Tibial artery (tissue), 4 donors: ENCODE measurements at regions not wholly inside any gene's neighbourhood (a gene's known extent, or its start where the extent isn't known, plus 50 kb on each side); places are given as distances from the start of the nearest gene placed in this dataset.
"Not testable (repeated sequence)": the region's sequence is repeated elsewhere in the genome, so short reads cannot be mapped to it uniquely, and the experiment has no call there.

Experiments
- DNase-seq, 2 donors: peaks; one replicate each; pipeline ENCODE4 v3.0.0-alpha.2; 2019
- H3K27ac ChIP-seq, 2 donors: fragments of 200-600 bp; sonication (generic) in 1 of 2; 1 replicate in 1 of 2; 2 replicates in 1 of 2; pipeline ENCODE4 v1.5.1; 2018 to 2019; ENCODE audit warnings: mild to moderate bottlenecking in 1 of 2
- H3K27me3 ChIP-seq, 2 donors: fragments of 200-600 bp; sonication (generic) in 1 of 2; one replicate each; pipeline versions ENCODE4 v1.5.1 to v1.6.0; 2016 to 2019
- H3K36me3 ChIP-seq, 3 donors: fragments of 200-600 bp; sonication (generic) in 2 of 3; one replicate each; pipeline ENCODE4 v1.5.1; 2016 to 2019; ENCODE audit warnings: mild to moderate bottlenecking in 2 of 3
- H3K4me1 ChIP-seq, 4 donors: fragments of 200-600 bp; sonication (generic) in 2 of 4; 1 replicate in 3 of 4; 2 replicates in 1 of 4; pipeline ENCODE4 v1.5.1; 2016 to 2019
- H3K4me3 ChIP-seq, 2 donors: fragments of 200-600 bp; sonication (generic) in 1 of 2; 1 replicate in 1 of 2; 2 replicates in 1 of 2; pipeline ENCODE4 v1.5.1; 2018 to 2019; ENCODE audit warnings: mild to moderate bottlenecking in 2 of 2
- H3K9me3 ChIP-seq, 3 donors: fragments of 200-600 bp; sonication (generic) in 1 of 3; one replicate each; pipeline ENCODE4 v1.5.1; 2016 to 2019
- CTCF ChIP-seq, 2 experiments: fragments of 200-600 bp in 1 of 2; fragments of 450-650 bp in 1 of 2; IDR thresholded peaks; one replicate each; pipeline ENCODE4 v1.5.1; 2017 to 2019; ENCODE audit warnings: antibody characterized with exemption in 2 of 2, mild to moderate bottlenecking in 1 of 2, moderate library complexity in 1 of 2
- intact Hi-C: fragments of 100-400 bp; cut with DNase I; formaldehyde crosslinking; loops from one replicate; pipeline ENCODE4 v1.15.0; 2023; ENCODE audit warnings: low total_unique reads

GRCh38 chr3:144852999-144853398 is 881.4 kb downstream of the DIPK2A start:
- intact Hi-C loops = no loop called here
- DNase-seq = no peak
- Histone ChIP-seq H3K27ac (no peak overlapping the region), H3K4me1 (no peaks in the 10 kb centered on the region), H3K4me3 (no peak overlapping the region), H3K36me3 (no peaks in the 10 kb centered on the region), H3K27me3 (no peaks in the 10 kb centered on the region), H3K9me3 (no peaks in the 10 kb centered on the region)
- no peak for TF ChIP-seq CTCF (IDR thresholded peaks at IDR 0.05)

DNA sequence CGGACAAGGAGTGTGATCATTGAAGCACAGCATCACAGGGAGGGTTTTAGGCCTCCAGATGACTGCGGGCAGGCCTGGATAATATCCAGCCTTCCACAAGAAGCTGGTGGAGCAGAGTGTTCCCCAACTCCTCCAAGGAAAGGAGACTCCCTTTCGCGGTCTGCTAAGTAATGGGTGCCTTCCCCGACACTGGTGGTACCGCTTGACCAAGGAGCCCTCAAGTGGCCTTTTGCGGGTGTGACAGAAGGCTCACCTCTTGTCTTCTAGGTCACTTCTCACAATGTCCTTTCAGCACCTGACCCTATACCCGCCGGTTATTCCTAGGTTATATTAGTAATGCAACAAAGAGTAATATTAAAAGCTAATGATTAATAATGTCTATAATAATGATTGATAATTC is 882.4 kb downstream of the DIPK2A start:
- intact Hi-C loops, H3K4me1 ChIP-seq, H3K4me3 ChIP-seq, H3K9me3 ChIP-seq, H3K36me3 ChIP-seq, DNase-seq, H3K27ac ChIP-seq, H3K27me3 ChIP-seq: not testable (repeated sequence)

- no peak overlapping the region for H3K4me3 ChIP-seq
- intact Hi-C loops = no loop called here
- DNase-seq = no peak
- no peaks in the 10 kb centered on the region for H3K36me3 ChIP-seq
- H3K9me3 ChIP-seq = no peaks in the 10 kb centered on the region
- H3K27ac ChIP-seq = no peak overlapping the region
- H3K27me3 ChIP-seq = no peaks in the 10 kb centered on the region
- no peaks in the 10 kb centered on the region for H3K4me1 ChIP-seq
- no peak for TF ChIP-seq CTCF (IDR thresholded peaks at IDR 0.05)
Observed at GRCh38 chr3:144859161-144859560, 887.5 kb downstream of the DIPK2A start.

DNA sequence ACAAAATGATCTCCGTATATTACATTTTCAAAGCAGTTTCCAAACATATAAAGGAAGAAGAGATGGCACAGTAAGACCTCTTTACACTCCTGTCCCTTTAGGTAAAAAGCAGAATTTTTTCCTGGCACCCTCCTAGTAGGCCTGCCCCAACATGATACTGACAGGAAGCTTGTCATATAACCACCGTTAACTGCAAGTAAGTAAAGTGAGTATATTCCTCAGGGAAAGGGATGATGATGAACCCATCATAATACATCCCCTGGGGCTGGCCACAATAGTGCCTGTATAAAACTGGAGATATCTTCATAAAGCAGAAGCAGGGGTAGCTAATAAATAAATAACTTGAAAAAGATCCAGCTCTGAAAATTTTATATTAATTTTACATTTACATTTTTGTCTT is 893.0 kb downstream of the DIPK2A start:
- intact Hi-C loops = no loop called here
- H3K27ac ChIP-seq = no peak overlapping the region
- DNase-seq = no peak
- peaks cover 0 to 10% (median 0%) of the 10 kb centered on the region in 4 donors for H3K4me1 ChIP-seq
- H3K4me3 ChIP-seq = no peak overlapping the region
- no peaks in the 10 kb centered on the region for H3K9me3 ChIP-seq
- H3K36me3 ChIP-seq = no peaks in the 10 kb centered on the region
- no peak for TF ChIP-seq CTCF (IDR thresholded peaks at IDR 0.05)
- no peaks in the 10 kb centered on the region for H3K27me3 ChIP-seq

DNA sequence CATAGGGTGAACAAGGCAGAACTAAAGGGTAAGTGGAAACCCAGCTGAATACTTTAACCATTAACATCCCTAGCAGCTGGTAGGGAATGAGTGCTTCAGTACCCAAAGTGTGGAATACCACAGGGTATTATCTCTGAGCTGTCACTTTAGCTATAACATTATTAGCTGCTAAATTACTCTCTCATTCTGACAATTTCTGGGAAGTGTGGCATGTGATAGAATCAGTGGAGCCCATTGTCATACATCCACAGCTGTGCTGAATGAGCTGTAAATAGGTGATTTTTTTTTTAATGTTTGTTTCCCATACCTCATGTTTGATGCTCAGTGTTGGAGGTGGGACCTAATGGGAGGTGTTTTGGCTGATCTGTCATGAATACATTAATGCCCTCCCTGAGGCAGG is 894.3 kb downstream of the DIPK2A start:
- Histone ChIP-seq H3K4me1 (peaks cover 0 to 10% (median 0%) of the 10 kb centered on the region in 4 donors), H3K36me3 (no peaks in the 10 kb centered on the region), H3K27ac (no peak overlapping the region), H3K9me3 (no peaks in the 10 kb centered on the region), H3K4me3 (no peak overlapping the region), H3K27me3 (no peaks in the 10 kb centered on the region)
- DNase-seq = no peak
- TF ChIP-seq CTCF (IDR thresholded peaks at IDR 0.05) = no peak
- intact Hi-C loops = no loop called here

DNA sequence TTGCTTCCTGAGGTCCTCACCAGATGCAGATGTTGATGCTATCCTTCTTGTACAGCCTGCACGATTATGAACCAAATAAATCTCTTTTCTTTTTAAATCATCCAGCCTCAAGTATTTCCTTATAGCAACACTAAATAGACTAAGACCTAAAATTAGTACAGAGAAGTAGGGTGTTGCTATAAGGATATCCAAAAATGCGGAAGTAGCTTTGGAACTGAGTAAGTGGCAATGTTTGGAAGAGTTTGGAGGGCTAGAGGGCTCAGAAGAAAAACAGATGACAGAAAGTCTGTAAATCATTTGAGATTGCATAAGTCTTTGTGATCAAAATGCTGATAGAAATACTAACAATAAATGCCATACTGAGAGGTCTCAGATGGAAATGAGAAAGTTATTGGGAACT is 894.9 kb downstream of the DIPK2A start:
- DNase-seq = no peak
- H3K27me3 ChIP-seq = no peaks in the 10 kb centered on the region
- no peak overlapping the region for H3K27ac ChIP-seq
- no peaks in the 10 kb centered on the region for H3K36me3 ChIP-seq
- H3K9me3 ChIP-seq = no peaks in the 10 kb centered on the region
- intact Hi-C loops = no loop called here
- H3K4me3 ChIP-seq = no peak overlapping the region
- TF ChIP-seq CTCF (IDR thresholded peaks at IDR 0.05) = no peak
- H3K4me1 ChIP-seq = peaks cover 0 to 10% (median 0%) of the 10 kb centered on the region in 4 donors
